COR-L47 (cell line): ENCODE measurements at regions not wholly inside any gene's neighbourhood (a gene's known extent, or its start where the extent isn't known, plus 50 kb on each side); places are given as distances from the start of the nearest gene placed in this dataset.

Experiments
- DNase-seq: peaks from one replicate; lab custom pipeline; 2025; lab: John Stamatoyannopoulos, UW

- DNase-seq = no peak
Observed at GRCh38 chr7:130996205-130996832, 262.3 kb upstream of the KLF14 start.

- DNase-seq = peak; percentile 2
Observed at GRCh38 chr7:130996833-130997231, 262.8 kb upstream of the KLF14 start.

- no peak for DNase-seq
Observed at GRCh38 chr7:130998993-130999602, 265.1 kb upstream of the KLF14 start.

GRCh38 chr7:130999926-131000325 lies 265.9 kb upstream of the KLF14 start:
- DNase-seq = no peak

GRCh38 chr7:131000389-131000788 lies 266.4 kb upstream of the KLF14 start:
- no peak for DNase-seq

GRCh38 chr7:131000873-131001272 lies 266.9 kb upstream of the KLF14 start:
- no peak for DNase-seq

- DNase-seq = no peak
Observed at GRCh38 chr7:131002600-131002999, 268.6 kb upstream of the KLF14 start.

- no peak for DNase-seq
Observed at GRCh38 chr7:131003634-131004033, 269.6 kb upstream of the KLF14 start.

- no peak for DNase-seq
Observed at GRCh38 chr7:131004371-131004770, 270.4 kb upstream of the KLF14 start.

- DNase-seq = peak; percentile 23
Observed at GRCh38 chr7:131007439-131008330, 273.7 kb upstream of the KLF14 start.

GRCh38 chr7:131008840-131009711 lies 275.1 kb upstream of the KLF14 start:
- DNase-seq = no peak

GRCh38 chr7:131010029-131010716 lies 276.2 kb upstream of the KLF14 start:
- no peak for DNase-seq

- no peak for DNase-seq
Observed at GRCh38 chr7:131010717-131011431, 276.9 kb upstream of the KLF14 start.

GRCh38 chr7:131011432-131011742 lies 277.4 kb upstream of the KLF14 start:
- no peak for DNase-seq

GRCh38 chr7:131011976-131012375 lies 278.0 kb upstream of the KLF14 start:
- DNase-seq = no peak

GRCh38 chr7:131012477-131013031 lies 278.5 kb upstream of the KLF14 start:
- DNase-seq = no peak

- DNase-seq = no peak
Observed at GRCh38 chr7:131013716-131014115, 279.7 kb upstream of the KLF14 start.

- no peak for DNase-seq
Observed at GRCh38 chr7:131014906-131015656, 281.1 kb upstream of the KLF14 start.

- no peak for DNase-seq
Observed at GRCh38 chr7:131015657-131015958, 281.6 kb upstream of the KLF14 start.

- no peak for DNase-seq
Observed at GRCh38 chr7:131016230-131016629, 282.2 kb upstream of the KLF14 start.
